PC-3 (cell line): ENCODE measurements at regions not wholly inside any gene's neighbourhood (a gene's known extent, or its start where the extent isn't known, plus 50 kb on each side); places are given as distances from the start of the nearest gene placed in this dataset.

Source experiments
- CTCF ChIP-seq: fragments of 300-600 bp; sonication (generic); conservative IDR thresholded peaks from 2 replicates; pipeline ENCODE4 v1.5.1; 2017; ENCODE audit warnings: antibody characterized with exemption, low read depth, mild to moderate bottlenecking, low read length
- EZH2 ChIP-seq: fragments of 300-600 bp; sonication (generic); IDR thresholded peaks from one replicate; pipeline ENCODE4 v1.6.1; 2017; ENCODE audit warnings: antibody characterized with exemption, mild to moderate bottlenecking, low read length; ENCODE audit not compliant: unreplicated experiment
- EZH2phosphoT487 ChIP-seq: fragments of 300-600 bp; sonication (generic); IDR thresholded peaks from 2 replicates; pipeline ENCODE4 v1.6.1; 2018; ENCODE audit warnings: mild to moderate bottlenecking, antibody characterized with exemption, low read length, borderline replicate concordance

DNA sequence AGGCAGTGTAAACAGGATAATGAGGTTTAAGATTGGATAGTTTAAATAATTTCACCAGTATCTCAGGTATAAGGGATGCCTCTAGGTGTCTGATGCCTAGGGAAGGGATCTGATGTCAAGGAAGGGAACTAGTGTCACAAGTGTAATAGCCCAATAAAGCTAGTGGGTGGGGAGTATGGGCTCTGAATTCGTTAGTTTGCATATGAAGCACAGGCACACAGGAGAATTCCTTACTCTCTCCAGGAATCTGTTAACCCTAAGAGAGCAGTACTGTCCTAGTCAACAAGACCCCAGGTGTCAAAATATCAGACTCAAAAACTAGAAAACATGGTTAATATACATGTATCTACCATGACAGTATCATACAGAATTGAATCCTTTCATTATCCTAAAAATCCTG is 352.5 kb upstream of the CYLC2 start:
- TF ChIP-seq CTCF (no peak), EZH2 (no peak), EZH2phosphoT487 (no peak)
